Tibial nerve (tissue), 3 donors: ENCODE measurements at regions not wholly inside any gene's neighbourhood (a gene's known extent, or its start where the extent isn't known, plus 50 kb on each side); places are given as distances from the start of the nearest gene placed in this dataset.

Experiments used
- EP300 ChIP-seq, 2 donors: sonication (generic); formaldehyde crosslinking; IDR thresholded peaks; one replicate each; pipeline ENCODE4 v1.6.1; 2017; ENCODE audit warnings: antibody characterized with exemption in 2 of 2, mild to moderate bottlenecking in 1 of 2
- POLR2A ChIP-seq, 2 donors: fragments of 450-650 bp; IDR thresholded peaks; one replicate each; pipeline ENCODE4 v1.6.1; 2017; ENCODE audit warnings: antibody characterized with exemption in 2 of 2, mild to moderate bottlenecking in 2 of 2, moderate library complexity in 2 of 2

- no peak for TF ChIP-seq POLR2A (IDR thresholded peaks at IDR 0.05)
- no peak for TF ChIP-seq EP300 (IDR thresholded peaks at IDR 0.05)
Observed at GRCh38 chr14:26873362-26873960, 275.6 kb upstream of the NOVA1 start.
